ENCODE measurements at regions not wholly inside any gene's neighbourhood (a gene's known extent, or its start where the extent isn't known, plus 50 kb on each side); places are given as distances from the start of the nearest gene placed in this dataset.
A peak's percentile ranks its signal among the peaks of the same experiment; 100 is the strongest.

DNA sequence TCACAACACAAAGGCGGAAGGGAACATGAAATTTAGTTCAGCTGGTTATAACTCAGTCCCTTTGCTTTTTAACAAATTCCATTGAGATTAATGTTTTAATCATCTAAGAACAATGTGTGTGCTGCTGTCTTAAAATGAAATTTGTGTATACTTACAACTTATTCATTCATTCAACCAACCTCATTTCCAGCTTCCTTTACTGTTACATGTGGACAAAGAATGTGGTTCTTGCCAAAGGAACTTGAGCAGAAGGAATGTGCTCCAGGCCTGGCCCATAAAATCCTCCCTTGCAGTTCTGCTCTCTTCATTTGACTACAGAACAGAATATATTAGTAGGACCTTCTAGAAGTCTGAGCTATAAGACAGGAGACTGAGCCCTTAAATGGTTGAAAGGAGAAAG is 176.8 kb upstream of the GLRA2 start:
- TF ChIP-seq, protein P1, sequence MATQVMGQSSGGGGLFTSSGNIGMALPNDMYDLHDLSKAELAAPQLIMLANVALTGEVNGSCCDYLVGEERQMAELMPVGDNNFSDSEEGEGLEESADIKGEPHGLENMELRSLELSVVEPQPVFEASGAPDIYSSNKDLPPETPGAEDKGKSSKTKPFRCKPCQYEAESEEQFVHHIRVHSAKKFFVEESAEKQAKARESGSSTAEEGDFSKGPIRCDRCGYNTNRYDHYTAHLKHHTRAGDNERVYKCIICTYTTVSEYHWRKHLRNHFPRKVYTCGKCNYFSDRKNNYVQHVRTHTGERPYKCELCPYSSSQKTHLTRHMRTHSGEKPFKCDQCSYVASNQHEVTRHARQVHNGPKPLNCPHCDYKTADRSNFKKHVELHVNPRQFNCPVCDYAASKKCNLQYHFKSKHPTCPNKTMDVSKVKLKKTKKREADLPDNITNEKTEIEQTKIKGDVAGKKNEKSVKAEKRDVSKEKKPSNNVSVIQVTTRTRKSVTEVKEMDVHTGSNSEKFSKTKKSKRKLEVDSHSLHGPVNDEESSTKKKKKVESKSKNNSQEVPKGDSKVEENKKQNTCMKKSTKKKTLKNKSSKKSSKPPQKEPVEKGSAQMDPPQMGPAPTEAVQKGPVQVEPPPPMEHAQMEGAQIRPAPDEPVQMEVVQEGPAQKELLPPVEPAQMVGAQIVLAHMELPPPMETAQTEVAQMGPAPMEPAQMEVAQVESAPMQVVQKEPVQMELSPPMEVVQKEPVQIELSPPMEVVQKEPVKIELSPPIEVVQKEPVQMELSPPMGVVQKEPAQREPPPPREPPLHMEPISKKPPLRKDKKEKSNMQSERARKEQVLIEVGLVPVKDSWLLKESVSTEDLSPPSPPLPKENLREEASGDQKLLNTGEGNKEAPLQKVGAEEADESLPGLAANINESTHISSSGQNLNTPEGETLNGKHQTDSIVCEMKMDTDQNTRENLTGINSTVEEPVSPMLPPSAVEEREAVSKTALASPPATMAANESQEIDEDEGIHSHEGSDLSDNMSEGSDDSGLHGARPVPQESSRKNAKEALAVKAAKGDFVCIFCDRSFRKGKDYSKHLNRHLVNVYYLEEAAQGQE (IDR thresholded peaks at IDR 0.05; ENCODE audit: insufficient replicate concordance, low read depth), result no peak
- TF ChIP-seq, protein P2, sequence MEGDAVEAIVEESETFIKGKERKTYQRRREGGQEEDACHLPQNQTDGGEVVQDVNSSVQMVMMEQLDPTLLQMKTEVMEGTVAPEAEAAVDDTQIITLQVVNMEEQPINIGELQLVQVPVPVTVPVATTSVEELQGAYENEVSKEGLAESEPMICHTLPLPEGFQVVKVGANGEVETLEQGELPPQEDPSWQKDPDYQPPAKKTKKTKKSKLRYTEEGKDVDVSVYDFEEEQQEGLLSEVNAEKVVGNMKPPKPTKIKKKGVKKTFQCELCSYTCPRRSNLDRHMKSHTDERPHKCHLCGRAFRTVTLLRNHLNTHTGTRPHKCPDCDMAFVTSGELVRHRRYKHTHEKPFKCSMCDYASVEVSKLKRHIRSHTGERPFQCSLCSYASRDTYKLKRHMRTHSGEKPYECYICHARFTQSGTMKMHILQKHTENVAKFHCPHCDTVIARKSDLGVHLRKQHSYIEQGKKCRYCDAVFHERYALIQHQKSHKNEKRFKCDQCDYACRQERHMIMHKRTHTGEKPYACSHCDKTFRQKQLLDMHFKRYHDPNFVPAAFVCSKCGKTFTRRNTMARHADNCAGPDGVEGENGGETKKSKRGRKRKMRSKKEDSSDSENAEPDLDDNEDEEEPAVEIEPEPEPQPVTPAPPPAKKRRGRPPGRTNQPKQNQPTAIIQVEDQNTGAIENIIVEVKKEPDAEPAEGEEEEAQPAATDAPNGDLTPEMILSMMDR (IDR thresholded peaks at IDR 0.05; ENCODE audit: insufficient read depth, low read length), result no peak
- TF ChIP-seq POLR2AphosphoS5 (IDR thresholded peaks at IDR 0.05; ENCODE audit: low read depth) (no peak), GABPA (IDR thresholded peaks at IDR 0.05; ENCODE audit: low read depth) (no peak), SPI1 (IDR thresholded peaks at IDR 0.05; ENCODE audit: borderline replicate concordance, low read depth) (no peak)
- DNase-seq (ENCODE audit: low read depth in 1 of 2, low spot score in 1 of 2), result no peak
- no peak overlapping the region for H3K27ac ChIP-seq (replicated peaks)
- no peaks in the 10 kb centered on the region for H3K27me3 ChIP-seq (ENCODE audit: insufficient read depth, poor library complexity, severe bottlenecking)
- H3K4me3 ChIP-seq (replicated peaks; ENCODE audit: insufficient read depth, low read length), result no peak overlapping the region

DNA sequence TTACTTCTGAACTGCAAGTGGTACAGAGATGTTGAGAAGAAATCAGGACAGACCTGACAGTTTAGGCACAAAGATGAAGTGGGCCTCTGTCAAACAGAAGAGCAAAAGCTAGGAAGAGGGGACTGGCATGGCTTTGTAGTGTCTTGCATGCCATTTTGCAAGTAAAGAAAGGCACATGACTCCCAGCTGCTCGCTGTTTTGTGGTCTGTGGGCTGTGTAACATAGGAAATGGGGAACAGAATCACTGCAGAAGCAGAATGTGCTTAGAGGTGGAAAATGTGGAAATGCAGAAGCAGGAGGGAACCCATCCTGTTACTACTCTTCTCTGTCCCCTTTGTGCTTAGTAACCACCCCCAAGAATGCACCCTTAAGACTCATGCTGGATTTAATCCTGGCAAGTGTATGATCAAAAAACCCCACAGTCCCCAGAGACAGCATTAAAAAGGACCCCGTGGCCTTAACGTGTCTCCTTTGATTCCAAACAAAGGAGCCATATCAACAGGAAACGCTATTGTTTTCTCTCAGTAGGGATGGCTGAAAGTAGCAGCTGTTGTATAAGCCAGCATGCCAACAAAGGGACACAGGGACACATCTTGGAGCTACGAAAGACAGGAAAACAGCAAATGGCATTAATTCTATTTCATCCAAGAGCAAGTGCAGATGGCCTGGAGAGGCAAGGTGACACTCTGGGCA is 177.6 kb upstream of the GLRA2 start:
- Histone ChIP-seq H3K4me3 (replicated peaks; ENCODE audit: insufficient read depth, low read length) (no peak overlapping the region), H3K27ac (replicated peaks) (no peak overlapping the region), H3K27me3 (ENCODE audit: insufficient read depth, poor library complexity, severe bottlenecking) (no peaks in the 10 kb centered on the region)
- DNase-seq (ENCODE audit: low read depth in 1 of 2, low spot score in 1 of 2), result peak in 1 of 2 experiments; percentile 58
- TF ChIP-seq POLR2AphosphoS5 (IDR thresholded peaks at IDR 0.05; ENCODE audit: low read depth), result 0 out of 2 replicates have a peak, but pooled peaks have one; percentile 23
- TF ChIP-seq, protein P1 (IDR thresholded peaks at IDR 0.05; ENCODE audit: insufficient replicate concordance, low read depth), result no peak
- peak; percentile 35; the same call in 1 of the 2 replicates for TF ChIP-seq SPI1 (IDR thresholded peaks at IDR 0.05; ENCODE audit: borderline replicate concordance, low read depth)

DNA sequence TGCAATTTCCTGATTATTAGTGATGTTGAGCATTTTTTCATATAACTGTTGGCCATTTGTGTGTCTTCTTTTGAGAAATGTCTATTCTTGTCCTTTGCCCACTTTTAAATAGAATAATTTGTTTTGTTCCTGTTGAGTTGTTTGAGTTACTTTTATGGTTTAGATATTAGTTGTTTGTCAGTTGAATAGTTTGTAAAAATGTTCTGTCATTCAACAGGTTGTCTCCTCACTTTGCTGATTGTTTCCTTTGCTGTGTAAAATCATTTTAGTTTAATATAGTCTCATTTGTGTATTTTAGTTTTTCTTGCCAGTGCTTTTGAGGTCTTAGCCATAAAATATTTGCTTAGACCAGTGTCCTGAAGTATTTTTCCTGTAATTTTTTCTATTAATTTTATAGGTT is 181.8 kb upstream of the GLRA2 start:
- H3K27ac ChIP-seq (replicated peaks), result no peak overlapping the region
- no peak for TF ChIP-seq SPI1 (IDR thresholded peaks at IDR 0.05; ENCODE audit: borderline replicate concordance, low read depth)
- TF ChIP-seq POLR2AphosphoS5 (IDR thresholded peaks at IDR 0.05; ENCODE audit: low read depth), result no peak
- no peak for TF ChIP-seq GABPA (IDR thresholded peaks at IDR 0.05; ENCODE audit: low read depth)
- TF ChIP-seq, protein P1 (IDR thresholded peaks at IDR 0.05; ENCODE audit: insufficient replicate concordance, low read depth), result no peak
- TF ChIP-seq, protein P2 (IDR thresholded peaks at IDR 0.05; ENCODE audit: insufficient read depth, low read length), result no peak
- H3K4me3 ChIP-seq (replicated peaks; ENCODE audit: insufficient read depth, low read length), result no peak overlapping the region
- no peak for DNase-seq (ENCODE audit: low read depth in 1 of 2, low spot score in 1 of 2)
- no peaks in the 10 kb centered on the region for H3K27me3 ChIP-seq (ENCODE audit: insufficient read depth, poor library complexity, severe bottlenecking)
